Tibial nerve (tissue), 4 donors: ENCODE measurements at regions not wholly inside any gene's neighbourhood (a gene's known extent, or its start where the extent isn't known, plus 50 kb on each side); places are given as distances from the start of the nearest gene placed in this dataset.

Experiments
- EP300 ChIP-seq, 2 donors: sonication (generic); formaldehyde crosslinking; IDR thresholded peaks; one replicate each; pipeline ENCODE4 v1.6.1; 2017; ENCODE audit warnings: antibody characterized with exemption in 2 of 2, mild to moderate bottlenecking in 1 of 2
- POLR2A ChIP-seq, 2 donors: fragments of 450-650 bp; IDR thresholded peaks; one replicate each; pipeline ENCODE4 v1.6.1; 2017; ENCODE audit warnings: antibody characterized with exemption in 2 of 2, mild to moderate bottlenecking in 2 of 2, moderate library complexity in 2 of 2
- TF ChIP-seq, protein P1 (sequence below), 5 experiments: fragments of 200-600 bp in 3 of 5; fragments of 450-650 bp in 2 of 5; sonication (generic) in 3 of 5; IDR thresholded peaks; one replicate each; pipeline ENCODE4 v1.5.1; 2016 to 2019; ENCODE audit warnings: antibody characterized with exemption in 5 of 5, mild to moderate bottlenecking in 3 of 5, moderate library complexity in 2 of 5

DNA sequence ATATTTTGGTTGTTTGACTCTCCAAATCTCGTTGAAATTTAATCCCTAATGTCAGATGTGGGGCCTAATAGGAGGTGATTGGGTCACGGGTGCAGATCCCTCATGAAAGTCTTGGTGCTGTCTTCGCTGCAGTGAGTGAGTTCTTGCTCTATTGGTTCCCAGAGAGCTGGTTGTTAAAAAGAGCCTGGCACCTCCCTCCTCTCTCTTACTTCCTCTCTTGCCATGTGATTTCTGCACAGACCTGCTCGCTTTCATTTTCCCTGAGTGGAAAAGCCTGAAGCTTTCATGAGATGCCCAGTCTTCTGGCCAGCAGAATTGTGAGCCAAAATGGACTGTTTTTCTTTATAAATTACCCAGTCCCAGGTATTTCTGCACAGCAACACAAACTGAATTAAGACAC is 221.6 kb downstream of the MAT2B start:
- TF ChIP-seq, protein P1, sequence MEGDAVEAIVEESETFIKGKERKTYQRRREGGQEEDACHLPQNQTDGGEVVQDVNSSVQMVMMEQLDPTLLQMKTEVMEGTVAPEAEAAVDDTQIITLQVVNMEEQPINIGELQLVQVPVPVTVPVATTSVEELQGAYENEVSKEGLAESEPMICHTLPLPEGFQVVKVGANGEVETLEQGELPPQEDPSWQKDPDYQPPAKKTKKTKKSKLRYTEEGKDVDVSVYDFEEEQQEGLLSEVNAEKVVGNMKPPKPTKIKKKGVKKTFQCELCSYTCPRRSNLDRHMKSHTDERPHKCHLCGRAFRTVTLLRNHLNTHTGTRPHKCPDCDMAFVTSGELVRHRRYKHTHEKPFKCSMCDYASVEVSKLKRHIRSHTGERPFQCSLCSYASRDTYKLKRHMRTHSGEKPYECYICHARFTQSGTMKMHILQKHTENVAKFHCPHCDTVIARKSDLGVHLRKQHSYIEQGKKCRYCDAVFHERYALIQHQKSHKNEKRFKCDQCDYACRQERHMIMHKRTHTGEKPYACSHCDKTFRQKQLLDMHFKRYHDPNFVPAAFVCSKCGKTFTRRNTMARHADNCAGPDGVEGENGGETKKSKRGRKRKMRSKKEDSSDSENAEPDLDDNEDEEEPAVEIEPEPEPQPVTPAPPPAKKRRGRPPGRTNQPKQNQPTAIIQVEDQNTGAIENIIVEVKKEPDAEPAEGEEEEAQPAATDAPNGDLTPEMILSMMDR (IDR thresholded peaks at IDR 0.05), result no peak
- TF ChIP-seq EP300 (IDR thresholded peaks at IDR 0.05) (no peak), POLR2A (IDR thresholded peaks at IDR 0.05) (no peak)
